SK-N-SH (cell line): ENCODE measurements at regions not wholly inside any gene's neighbourhood (a gene's known extent, or its start where the extent isn't known, plus 50 kb on each side); places are given as distances from the start of the nearest gene placed in this dataset.

Experiments used
- CTCF ChIA-PET: fragments of 300-600, 350-600 bp; formaldehyde crosslinking; extraction: SDS; loops from one replicate; lab custom pipeline; 2021; lab: Yijun Ruan, JAX
- POLR2A ChIA-PET: fragments of 350-600 bp; sonication (Branson Sonifier 250); formaldehyde crosslinking; extraction: SDS; loops from one replicate; lab custom pipeline; 2020; ENCODE audit warnings: antibody characterized with exemption, inconsistent platforms; lab: Yijun Ruan, JAX
- DNase-seq: peaks from one replicate; pipeline ENCODE4 v3.0.0; 2012
- H2AFZ ChIP-seq: fragments of 200-600 bp; sonication (generic); 2 replicates; pipeline ENCODE4 v1.8.1; 2016; ENCODE audit warnings: antibody characterized with exemption, mild to moderate bottlenecking, low read depth
- H3F3A ChIP-seq: fragments of 200-600 bp; sonication (generic); replicated peaks from 2 replicates; pipeline ENCODE3; 2016; ENCODE audit warnings: antibody characterized with exemption, mild to moderate bottlenecking; ENCODE audit not compliant: insufficient read depth
- H3K27ac ChIP-seq, 2 experiments: fragments of 200-500 bp in 1 of 2; fragments of 200-600 bp in 1 of 2; sonication (Bioruptor generic) in 1 of 2; sonication (generic), shearing (Covaris generic) in 1 of 2; 2 replicates each; pipeline versions ENCODE4 v1.5.1 to v1.6.1; 2014 to 2016; ENCODE audit warnings: low read depth in 2 of 2, inconsistent platforms in 1 of 2, low read length in 1 of 2, mild to moderate bottlenecking in 1 of 2, mixed read lengths in 1 of 2
- H3K27me3 ChIP-seq: fragments of 200-600 bp; sonication (generic), shearing (Covaris generic); 2 replicates; pipeline ENCODE4 v1.6.1; 2016; ENCODE audit warnings: mixed run types; ENCODE audit not compliant: insufficient read depth
- H3K36me3 ChIP-seq, 2 experiments: fragments of 200-500 bp in 1 of 2; fragments of 200-600 bp in 1 of 2; sonication (Bioruptor generic) in 1 of 2; sonication (generic) in 1 of 2; replicated peaks in 1 of 2; 2 replicates each; pipeline versions ENCODE3 to v1.5.1; 2014 to 2016; ENCODE audit warnings: low read length in 1 of 2, mild to moderate bottlenecking in 1 of 2; ENCODE audit not compliant: insufficient read depth in 2 of 2, control insufficient read depth in 1 of 2
- H3K4me1 ChIP-seq, 2 experiments: fragments of 200-500 bp in 1 of 2; fragments of 200-600 bp in 1 of 2; sonication (Bioruptor generic) in 1 of 2; sonication (generic), shearing (Covaris generic) in 1 of 2; 2 replicates each; pipeline versions ENCODE4 v1.5.1 to v1.6.1; 2014 to 2016; ENCODE audit warnings: low read depth in 1 of 2, low read length in 1 of 2, mixed run types in 1 of 2; ENCODE audit not compliant: insufficient read depth in 2 of 2, control insufficient read depth in 1 of 2
- H3K4me2 ChIP-seq: fragments of 200-600 bp; sonication (generic), shearing (Covaris generic); 2 replicates; pipeline ENCODE4 v1.6.1; 2017; ENCODE audit warnings: mixed run types
- H3K4me3 ChIP-seq, 2 experiments: fragments of 200-500 bp in 1 of 2; fragments of 200-600 bp in 1 of 2; sonication (Bioruptor generic) in 1 of 2; sonication (generic), shearing (Covaris generic) in 1 of 2; 2 replicates each; pipeline versions ENCODE4 v1.5.1 to v1.8.1; 2014 to 2016; ENCODE audit warnings: low read depth in 2 of 2, inconsistent platforms in 1 of 2, low read length in 1 of 2, mild to moderate bottlenecking in 1 of 2, mixed read lengths in 1 of 2, moderate library complexity in 1 of 2
- H3K79me2 ChIP-seq: fragments of 200-600 bp; sonication (generic); 2 replicates; pipeline ENCODE4 v1.8.1; 2017; ENCODE audit warnings: mild to moderate bottlenecking; ENCODE audit not compliant: insufficient read depth
- H3K9ac ChIP-seq: fragments of 200-600 bp; sonication (generic); 2 replicates; pipeline ENCODE4 v1.6.1; 2017; ENCODE audit warnings: mixed run types
- H3K9me2 ChIP-seq: fragments of 200-600 bp; sonication (generic); 2 replicates; pipeline ENCODE4 v1.6.1; 2017; ENCODE audit warnings: mixed run types
- H3K9me3 ChIP-seq: fragments of 200-600 bp; sonication (generic); 2 replicates; pipeline ENCODE4 v1.6.1; 2017; ENCODE audit warnings: mixed run types, mild to moderate bottlenecking, moderate library complexity
- H4K20me1 ChIP-seq: fragments of 200-600 bp; sonication (generic); 2 replicates; pipeline ENCODE4 v1.6.1; 2017; ENCODE audit warnings: mild to moderate bottlenecking, mixed run types; ENCODE audit not compliant: insufficient read depth
- CTCF ChIP-seq: fragments of 200-600 bp; sonication (generic); IDR thresholded peaks from 2 replicates; pipeline ENCODE4 v1.6.1; 2017; ENCODE audit warnings: antibody characterized with exemption, mild to moderate bottlenecking, moderate library complexity
- ELF1 ChIP-seq: IDR thresholded peaks from 2 replicates; pipeline ENCODE4 v1.4.0; 2012
- EP300 ChIP-seq, 2 experiments: IDR thresholded peaks; 2 replicates each; pipeline versions ENCODE4 v1.4.0 to v1.6.1; 2012; ENCODE audit warnings: borderline replicate concordance in 1 of 2, low read depth in 1 of 2, low read length in 1 of 2
- EZH2phosphoT487 ChIP-seq: fragments of 200-600 bp; sonication (generic); IDR thresholded peaks from 2 replicates; pipeline ENCODE4 v1.6.1; 2017; ENCODE audit warnings: low read depth, mixed run types, mild to moderate bottlenecking, antibody characterized with exemption, moderate library complexity, borderline replicate concordance
- FOXM1 ChIP-seq: IDR thresholded peaks from 2 replicates; pipeline ENCODE4 v1.4.0; 2012; ENCODE audit warnings: low read depth, mild to moderate bottlenecking
- MAX ChIP-seq: IDR thresholded peaks from 2 replicates; pipeline ENCODE4 v1.4.0; 2012; ENCODE audit warnings: low read depth
- MEF2A ChIP-seq: IDR thresholded peaks from 2 replicates; pipeline ENCODE4 v1.4.0; 2012; ENCODE audit warnings: low read depth, borderline replicate concordance
- MXI1 ChIP-seq: IDR thresholded peaks from 2 replicates; pipeline ENCODE4 v1.6.1; 2012; ENCODE audit warnings: mild to moderate bottlenecking, low read depth, low read length, improper control_type of control experiment
- NFIC ChIP-seq: IDR thresholded peaks from 2 replicates; pipeline ENCODE4 v1.4.0; 2012; ENCODE audit warnings: borderline replicate concordance
- PBX3 ChIP-seq: IDR thresholded peaks from 2 replicates; pipeline ENCODE4; 2012
- RAD21 ChIP-seq: IDR thresholded peaks from 2 replicates; pipeline ENCODE4 v1.6.1; 2012; ENCODE audit warnings: mild to moderate bottlenecking, low read length
- RCOR1 ChIP-seq: fragments of 150-350 bp; IDR thresholded peaks from 2 replicates; pipeline ENCODE4 v1.6.1; 2017; ENCODE audit warnings: antibody characterized with exemption, low read length
- RXRA ChIP-seq: IDR thresholded peaks from 2 replicates; pipeline ENCODE4 v1.4.0; 2012; ENCODE audit warnings: low read depth, mild to moderate bottlenecking, borderline replicate concordance
- SIN3A ChIP-seq: IDR thresholded peaks from 2 replicates; pipeline ENCODE4 v1.6.1; 2012; ENCODE audit warnings: low read depth, mild to moderate bottlenecking, low read length, moderate library complexity, borderline replicate concordance
- SMC3 ChIP-seq: IDR thresholded peaks from 2 replicates; pipeline ENCODE4 v1.6.1; 2012; ENCODE audit warnings: low read depth, low read length, improper control_type of control experiment
- TAF1 ChIP-seq: IDR thresholded peaks from 2 replicates; pipeline ENCODE4 v1.6.1; 2012; ENCODE audit warnings: low read depth, mild to moderate bottlenecking, low read length, moderate library complexity, borderline replicate concordance
- TCF12 ChIP-seq: IDR thresholded peaks from 2 replicates; pipeline ENCODE4 v1.4.0; 2012
- TEAD4 ChIP-seq: IDR thresholded peaks from 2 replicates; pipeline ENCODE4 v1.4.0; 2012; ENCODE audit warnings: mild to moderate bottlenecking, borderline replicate concordance; ENCODE audit not compliant: insufficient read depth
- ZBTB33 ChIP-seq: IDR thresholded peaks from 2 replicates; pipeline ENCODE4 v1.4.0; 2012; ENCODE audit warnings: low read depth, borderline replicate concordance
- WGBS: methylation state at CpG from one replicate; pipeline ENCODE4 v1.1.6; 2017; ENCODE audit warnings: low lambda C conversion rate; 5-methylcytosine and 5-hydroxymethylcytosine counted together

GRCh38 chr2:228589115-228589514 is 407.6 kb upstream of the SPHKAP start:
- no peak overlapping the region for H3K4me2 ChIP-seq
- H3K27me3 ChIP-seq = no peaks in the 10 kb centered on the region
- no peak overlapping the region for H2AFZ ChIP-seq
- TF ChIP-seq TCF12 (no peak), PBX3 (no peak), RAD21 (no peak), RXRA (no peak), MXI1 (no peak), ELF1 (no peak), SMC3 (no peak), EZH2phosphoT487 (no peak), MEF2A (no peak), MAX (no peak), ZBTB33 (no peak), NFIC (no peak), SIN3A (no peak)
- TF ChIP-seq, all 33 proteins: peak for 0
- no peaks in the 10 kb centered on the region for H3K4me1 ChIP-seq
- CTCF ChIA-PET = no interaction called here
- H3K9me2 ChIP-seq = no peaks in the 10 kb centered on the region
- H3K9ac ChIP-seq = no peak overlapping the region
- H3K79me2 ChIP-seq = no peaks in the 10 kb centered on the region
- no peak overlapping the region for H3K4me3 ChIP-seq
- POLR2A ChIA-PET = no interaction called here
- H3K36me3 ChIP-seq = no peaks in the 10 kb centered on the region
- H3K9me3 ChIP-seq = no peaks in the 10 kb centered on the region
- DNase-seq = no peak
- no peaks in the 10 kb centered on the region for H4K20me1 ChIP-seq
- WGBS = 38% methylated on average over 4 of the region's 4 CpGs
- H3K27ac ChIP-seq = no peak overlapping the region
- H3F3A ChIP-seq = no peaks in the 10 kb centered on the region

GRCh38 chr2:228581731-228582130 is 400.2 kb upstream of the SPHKAP start:
- H3K9ac ChIP-seq = no peak overlapping the region
- H3K4me2 ChIP-seq = no peak overlapping the region
- CTCF ChIA-PET = interaction anchor here (1.2 kb wide), 1 partner anchor 9 kb away, joined by 5 read pairs; no protein-coding TSS in a partner anchor
- no peak overlapping the region for H2AFZ ChIP-seq
- POLR2A ChIA-PET = no interaction called here
- H3K79me2 ChIP-seq = no peaks in the 10 kb centered on the region
- no peak for DNase-seq
- TF ChIP-seq CTCF (no peak), EP300 (IDR thresholded peaks at IDR 0.05; ENCODE audit: borderline replicate concordance in 1 of 2, low read depth in 1 of 2, low read length in 1 of 2) (no peak), TEAD4 (no peak), PBX3 (no peak), RCOR1 (no peak), TAF1 (no peak), FOXM1 (no peak)
- H3K27me3 ChIP-seq = no peaks in the 10 kb centered on the region
- no peaks in the 10 kb centered on the region for H3K9me3 ChIP-seq
- H3K27ac ChIP-seq = no peak overlapping the region
- no peaks in the 10 kb centered on the region for H4K20me1 ChIP-seq
- no peaks in the 10 kb centered on the region for H3F3A ChIP-seq
- H3K4me1 ChIP-seq = no peaks in the 10 kb centered on the region
- no peak overlapping the region for H3K4me3 ChIP-seq
- no peaks in the 10 kb centered on the region for H3K9me2 ChIP-seq
- no peaks in the 10 kb centered on the region for H3K36me3 ChIP-seq
